K562 (cell line): ENCODE measurements at regions not wholly inside any gene's neighbourhood (a gene's known extent, or its start where the extent isn't known, plus 50 kb on each side); places are given as distances from the start of the nearest gene placed in this dataset.

Source experiments
- ATAC-seq: fragments of 200-7000 bp; cut with Tn5 transposase; 3 replicates; pipeline ENCODE4 v1.9.1; 2020; ENCODE audit warnings: moderate library complexity
- BruUV-seq: library from RNA; stranded (reverse); fragments of 400-500 nt; replicated peaks from 2 replicates; lab custom pipeline; 2021; lab: Mats Ljungman, UMichigan
- CTCF ChIA-PET: fragments of 300-600 bp; formaldehyde crosslinking; extraction: SDS; loops from one replicate; lab custom pipeline; 2021; ENCODE audit warnings: low intra/inter-chr PET ratio; lab: Yijun Ruan, JAX
- POLR2A ChIA-PET: fragments of 300-600, 350-650 bp; sonication (Branson Sonifier 250); formaldehyde crosslinking; extraction: SDS; loops from one replicate; lab custom pipeline; 2021; ENCODE audit warnings: antibody characterized with exemption, inconsistent platforms; lab: Yijun Ruan, JAX
- DNase-seq, 4 experiments: peaks; one replicate each; pipeline versions ENCODE4 v3.0.0 to v3.0.0-alpha.2; 2011 to 2018; ENCODE audit warnings: low spot score in 3 of 4, mixed read lengths in 3 of 4; ENCODE audit errors: extremely low read depth in 1 of 4
- FAIRE-seq: peaks from 2 replicates; lab custom pipeline; 2011; peaks lifted over from hg19 to GRCh38; lab: Jason Lieb, UNC
- H2AFZ ChIP-seq: 2 replicates; pipeline ENCODE4 v1.6.0; 2011; ENCODE audit warnings: low read depth, low read length, control low read depth, inconsistent platforms
- H3K27ac ChIP-seq: fragments of 200-600 bp; 3 replicates; pipeline ENCODE4 v1.8.0; 2011; ENCODE audit warnings: low read depth, mild to moderate bottlenecking, control low read depth, inconsistent platforms, low read length, moderate library complexity, mixed read lengths; ENCODE audit errors: extremely low read depth
- H3K27me3 ChIP-seq, 2 experiments: fragments of 300-600 bp in 1 of 2; 2 replicates in 1 of 2; 3 replicates in 1 of 2; pipeline versions ENCODE4 v1.6.0 to v1.8.0; 2011; ENCODE audit warnings: inconsistent platforms in 2 of 2, low read length in 2 of 2, mild to moderate bottlenecking in 1 of 2, mixed read lengths in 1 of 2, moderate library complexity in 1 of 2; ENCODE audit not compliant: control insufficient read depth in 2 of 2, insufficient read depth in 2 of 2
- H3K36me3 ChIP-seq: fragments of 300-600 bp; 3 replicates; pipeline ENCODE4 v1.8.0; 2011; ENCODE audit warnings: mild to moderate bottlenecking, low read length, inconsistent platforms; ENCODE audit not compliant: control insufficient read depth, insufficient read depth
- H3K4me1 ChIP-seq, 2 experiments: fragments of 200-600 bp in 1 of 2; replicated peaks in 1 of 2; 2 replicates in 1 of 2; 3 replicates in 1 of 2; pipeline versions ENCODE4 v1.5.1 to v1.8.0; 2011; ENCODE audit warnings: inconsistent platforms in 2 of 2, low read length in 2 of 2, mild to moderate bottlenecking in 1 of 2, mixed read lengths in 1 of 2, moderate library complexity in 1 of 2; ENCODE audit not compliant: control insufficient read depth in 2 of 2, insufficient read depth in 2 of 2
- H3K4me2 ChIP-seq: 2 replicates; pipeline ENCODE4 v1.6.1; 2011; ENCODE audit warnings: low read length, control low read depth, inconsistent platforms, mixed read lengths; ENCODE audit not compliant: insufficient read depth
- H3K4me3 ChIP-seq: fragments of 200-600 bp; sonication (generic), shearing (Covaris generic); 2 replicates; pipeline ENCODE4 v1.5.1; 2016; ENCODE audit warnings: control low read depth, inconsistent platforms
- H3K79me2 ChIP-seq: fragments of 200-600 bp; 3 replicates; pipeline ENCODE4 v1.8.0; 2011; ENCODE audit warnings: low read length, inconsistent platforms; ENCODE audit not compliant: control insufficient read depth, insufficient read depth
- H3K9ac ChIP-seq, 2 experiments: 2 replicates each; pipeline versions ENCODE4 v1.6.0 to v1.6.1; 2011; ENCODE audit warnings: low read depth in 2 of 2, low read length in 2 of 2, control low read depth in 1 of 2, inconsistent platforms in 1 of 2, mild to moderate bottlenecking in 1 of 2, mixed read lengths in 1 of 2; ENCODE audit not compliant: insufficient read depth in 1 of 2
- H3K9me1 ChIP-seq: one replicate; pipeline ENCODE4 v1.6.0; 2011; ENCODE audit warnings: inconsistent platforms, mild to moderate bottlenecking, low read length, moderate library complexity; ENCODE audit not compliant: control insufficient read depth, insufficient read depth
- H3K9me3 ChIP-seq: replicated peaks from 2 replicates; pipeline ENCODE4 v1.5.1; 2011; ENCODE audit warnings: low read depth, low read length, inconsistent platforms; ENCODE audit not compliant: control insufficient read depth, insufficient read depth
- H4K20me1 ChIP-seq: replicated peaks from 2 replicates; pipeline ENCODE4 v1.6.1; 2011; ENCODE audit warnings: low read length, inconsistent platforms, mixed read lengths; ENCODE audit not compliant: control insufficient read depth, insufficient read depth
- DNMT1 ChIP-seq: fragments of 450-650 bp; IDR thresholded peaks from 2 replicates; pipeline ENCODE4 v1.6.1; 2016; ENCODE audit warnings: antibody characterized with exemption, mild to moderate bottlenecking
- ERF ChIP-seq: fragments of 450-650 bp; formaldehyde crosslinking; IDR thresholded peaks from 2 replicates; pipeline ENCODE4 v1.4.0; 2020; ENCODE audit warnings: mild to moderate bottlenecking, mixed read lengths
- GABPA ChIP-seq: fragments of 200-800 bp; sonication (Bioruptor generic); conservative IDR thresholded peaks from 2 replicates; pipeline ENCODE4 v1.6.1; 2016; ENCODE audit warnings: low read depth, missing genetic modification characterization, missing compliant biosample characterization
- MEIS2 ChIP-seq: fragments of 450-650 bp; IDR thresholded peaks from 2 replicates; pipeline ENCODE4 v1.6.1; 2014; ENCODE audit warnings: mild to moderate bottlenecking; ENCODE audit not compliant: partially characterized antibody
- MYBL2 ChIP-seq, 2 experiments: fragments of 450-650 bp in 1 of 2; sonication (generic) in 1 of 2; formaldehyde crosslinking in 1 of 2; IDR thresholded peaks; 2 replicates each; pipeline versions ENCODE4 v1.6.1 to v1.8.1; 2017 to 2022; ENCODE audit warnings: borderline replicate concordance in 1 of 2, inconsistent platforms in 1 of 2, low read depth in 1 of 2, mild to moderate bottlenecking in 1 of 2, missing genetic modification reagents in 1 of 2, moderate library complexity in 1 of 2
- SETDB1 ChIP-seq: IDR thresholded peaks from one replicate; pipeline ENCODE4 v1.6.1; 2012; ENCODE audit warnings: low read length, control low read depth, inconsistent platforms
- ZNF224 ChIP-seq: sonication (generic); formaldehyde crosslinking; IDR thresholded peaks from 2 replicates; pipeline ENCODE4 v1.8.0; 2022; ENCODE audit warnings: mild to moderate bottlenecking, missing genetic modification reagents
- ZNF780A ChIP-seq: fragments of 250-450 bp; sonication (Bioruptor Pico); IDR thresholded peaks from 2 replicates; pipeline ENCODE4 v1.5.0; 2021; ENCODE audit warnings: mild to moderate bottlenecking
- WGBS: fragments of 100-300 bp; shearing (Covaris generic); methylation state at CpG from one replicate; pipeline ENCODE4 v1.1.6; 2016; ENCODE audit warnings: low coverage, mixed read lengths; ENCODE audit not compliant: insufficient coverage; ENCODE audit errors: missing lambda C conversion rate; 5-methylcytosine and 5-hydroxymethylcytosine counted together
- in situ Hi-C: fragments of 300-500 bp; cut with MboI; formaldehyde crosslinking; loops from 4 replicates; pipeline ENCODE4 v1.15.0; 2018; ENCODE audit warnings: inconsistent platforms, mixed read lengths
- intact Hi-C: fragments of 100-400 bp; cut with micrococcal nuclease; formaldehyde crosslinking; loops from 2 replicates; pipeline ENCODE4 v1.14.2; 2022

DNA sequence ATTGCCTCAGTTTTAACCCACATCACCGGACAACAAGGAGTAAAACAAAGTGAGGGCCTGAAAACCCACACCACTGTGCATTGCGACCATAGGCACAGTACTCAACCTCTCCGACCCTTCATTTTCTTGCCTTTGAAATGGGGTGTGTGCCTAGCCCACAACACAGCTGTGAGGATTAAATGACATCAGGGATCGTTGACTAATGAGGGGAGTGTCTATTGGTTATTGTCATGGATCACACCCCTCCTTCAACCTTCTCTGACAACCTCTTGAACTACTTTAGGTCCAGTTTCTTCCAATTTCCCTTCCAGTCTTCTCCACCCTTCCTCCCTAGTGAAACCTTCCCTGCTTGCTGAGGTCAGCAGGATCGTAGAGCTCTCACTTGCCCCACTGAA lies 89.5 kb downstream of the HES1 start:
- Histone ChIP-seq H3K27ac (no peak overlapping the region), H3K27me3 (no peaks in the 10 kb centered on the region), H3K9ac (0 out of 4 replicates have a peak overlapping the region, but pooled peaks of 1 of the 2 experiments have one; percentile 10), H3K9me1 (no peaks in the 10 kb centered on the region), H3K4me1 (peaks cover 17 to 23% of the 10 kb centered on the region in 2 experiments), H3K79me2 (no peaks in the 10 kb centered on the region), H3K9me3 (no peaks in the 10 kb centered on the region), H3K4me2 (no peak overlapping the region), H4K20me1 (no peaks in the 10 kb centered on the region), H3K36me3 (no peaks in the 10 kb centered on the region), H2AFZ (no peak overlapping the region), H3K4me3 (no peak overlapping the region)
- no peak for TF ChIP-seq ZNF224
- no peak for TF ChIP-seq ERF
- no peak for TF ChIP-seq GABPA (tag)
- BruUV-seq: no TSS peak
- FAIRE-seq: no peak
- in situ Hi-C loops (no loop called here), intact Hi-C loops (no loop called here)
- CTCF ChIA-PET: no interaction called here
- ATAC-seq: no peak
- POLR2A ChIA-PET: interaction anchor here (1.2 kb wide), 1 partner anchor 13 kb away, joined by 3 read pairs; no protein-coding TSS in a partner anchor
- 60% methylated on average over 5 of the region's 5 CpGs for WGBS
- no peak for DNase-seq

DNA sequence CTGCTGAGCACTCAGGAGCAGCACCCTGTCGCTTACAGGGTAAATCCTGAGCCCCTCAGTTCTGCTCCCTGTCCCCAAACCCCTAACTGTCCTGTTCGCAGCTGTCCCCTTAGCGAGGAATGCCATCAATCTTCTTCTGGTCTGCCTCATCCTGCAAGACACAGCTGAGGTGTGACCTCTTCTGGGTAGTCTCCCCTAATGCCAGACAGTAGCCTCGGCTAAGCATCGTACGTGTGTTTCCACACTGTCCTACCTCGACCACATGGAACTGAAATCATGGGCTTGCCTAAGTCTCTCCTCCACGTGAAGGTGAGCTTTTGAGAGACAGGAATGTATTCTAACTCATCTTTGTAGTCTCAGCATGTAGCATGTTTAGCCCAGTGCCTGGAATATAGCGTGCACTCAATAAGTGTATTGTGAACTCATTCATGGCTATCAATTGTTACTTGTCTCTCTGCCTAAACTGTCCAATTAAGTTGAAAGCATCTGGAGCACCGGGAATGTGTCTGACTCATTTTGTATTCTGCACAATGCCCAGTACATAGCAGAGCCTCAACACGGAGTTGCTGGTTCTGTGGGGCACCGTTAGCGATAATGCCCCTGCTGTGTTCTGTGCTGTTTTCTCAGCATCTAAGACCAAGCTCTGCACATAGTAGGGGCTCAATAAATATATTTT lies 90.2 kb downstream of the HES1 start:
- H3K4me3 ChIP-seq: no peak overlapping the region
- DNase-seq: no peak
- POLR2A ChIA-PET: interaction anchor here (1.2 kb wide), 1 partner anchor 14 kb away, joined by 3 read pairs; no protein-coding TSS in a partner anchor
- intact Hi-C loops: no loop called here
- no peak for TF ChIP-seq MYBL2 (IDR thresholded peaks at IDR 0.05; ENCODE audit: low read depth)
- TF ChIP-seq MYBL2 (CRISPR knock-in tag; IDR thresholded peaks at IDR 0.05; ENCODE audit: borderline replicate concordance): no peak
- peak; percentile 20 for TF ChIP-seq MEIS2
- no peak for TF ChIP-seq SETDB1
- no peak for TF ChIP-seq ZNF780A
- no peak for TF ChIP-seq DNMT1
- TF ChIP-seq, all 486 proteins: peak for 1
- peak overlapping the region in 1 of 2 experiments; percentile 10; a peak in 1 of 4 replicates for H3K9ac ChIP-seq
- no peak for FAIRE-seq
- H2AFZ ChIP-seq: 0 out of 2 replicates have a peak overlapping the region, but pooled peaks have one; percentile 8
- H3K27me3 ChIP-seq: no peaks in the 10 kb centered on the region
- no peaks in the 10 kb centered on the region for H3K9me3 ChIP-seq
- no peak overlapping the region for H3K27ac ChIP-seq
- H3K79me2 ChIP-seq: no peaks in the 10 kb centered on the region
- BruUV-seq: no TSS peak
- no peaks in the 10 kb centered on the region for H4K20me1 ChIP-seq
- in situ Hi-C loops: no loop called here
- no peak overlapping the region for H3K4me2 ChIP-seq
- ATAC-seq: no peak
- 62% methylated on average over 12 of the region's 13 CpGs for WGBS
- H3K4me1 ChIP-seq: peaks cover 17 to 22% of the 10 kb centered on the region in 2 experiments
- H3K36me3 ChIP-seq: no peaks in the 10 kb centered on the region
- CTCF ChIA-PET: no interaction called here
- no peaks in the 10 kb centered on the region for H3K9me1 ChIP-seq
